NCI-H1105 treated with DMSO at 0.1 percent for 48 hours (cell line): ENCODE measurements at regions not wholly inside any gene's neighbourhood (a gene's known extent, or its start where the extent isn't known, plus 50 kb on each side); places are given as distances from the start of the nearest gene placed in this dataset.
"Not testable (repeated sequence)": the region's sequence is repeated elsewhere in the genome, so short reads cannot be mapped to it uniquely, and the experiment has no call there.

Source experiments
- DNase-seq: peaks from one replicate; lab custom pipeline; 2025; lab: John Stamatoyannopoulos, UW

DNA sequence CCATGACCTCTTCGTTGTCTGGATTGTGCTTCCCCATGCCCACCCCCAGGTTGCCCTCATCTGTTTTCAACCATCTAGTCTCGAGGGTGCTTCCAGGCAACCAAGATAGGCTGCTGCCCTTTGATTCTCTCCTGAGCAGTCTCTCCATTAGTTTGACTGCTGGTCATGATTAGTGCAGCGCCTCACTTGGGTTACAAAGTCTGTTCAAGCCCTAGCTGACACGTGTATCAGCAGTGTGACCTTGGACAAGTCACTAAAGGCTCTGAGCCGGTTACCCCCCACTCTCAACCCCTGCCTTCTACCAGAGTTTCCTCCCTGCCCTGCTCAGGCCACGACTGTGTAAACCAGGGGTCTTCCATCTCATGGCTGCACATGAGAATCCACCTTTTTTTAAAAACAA is 185.3 kb upstream of the PWP1 start:
- no peak for DNase-seq

DNA sequence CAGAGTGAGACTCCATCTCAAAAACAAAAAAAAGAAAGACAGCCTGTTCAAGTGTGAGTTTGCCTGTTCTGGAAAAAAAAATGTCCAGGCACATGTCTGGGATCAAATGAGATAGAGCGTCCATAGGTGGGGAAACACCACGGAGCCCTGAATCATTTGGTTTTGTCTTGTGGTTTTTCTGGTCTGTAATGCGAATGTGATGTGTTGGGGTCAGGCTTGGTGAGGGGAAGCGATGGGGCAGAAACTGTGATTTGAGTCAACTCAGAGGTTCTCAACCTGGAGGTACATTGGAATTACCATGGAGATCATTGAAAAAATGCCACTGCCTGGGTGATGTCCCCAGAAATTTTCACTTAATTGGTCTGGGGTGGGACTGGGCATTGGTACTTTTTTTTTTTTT is 183.9 kb upstream of the PWP1 start:
- no peak for DNase-seq

DNA sequence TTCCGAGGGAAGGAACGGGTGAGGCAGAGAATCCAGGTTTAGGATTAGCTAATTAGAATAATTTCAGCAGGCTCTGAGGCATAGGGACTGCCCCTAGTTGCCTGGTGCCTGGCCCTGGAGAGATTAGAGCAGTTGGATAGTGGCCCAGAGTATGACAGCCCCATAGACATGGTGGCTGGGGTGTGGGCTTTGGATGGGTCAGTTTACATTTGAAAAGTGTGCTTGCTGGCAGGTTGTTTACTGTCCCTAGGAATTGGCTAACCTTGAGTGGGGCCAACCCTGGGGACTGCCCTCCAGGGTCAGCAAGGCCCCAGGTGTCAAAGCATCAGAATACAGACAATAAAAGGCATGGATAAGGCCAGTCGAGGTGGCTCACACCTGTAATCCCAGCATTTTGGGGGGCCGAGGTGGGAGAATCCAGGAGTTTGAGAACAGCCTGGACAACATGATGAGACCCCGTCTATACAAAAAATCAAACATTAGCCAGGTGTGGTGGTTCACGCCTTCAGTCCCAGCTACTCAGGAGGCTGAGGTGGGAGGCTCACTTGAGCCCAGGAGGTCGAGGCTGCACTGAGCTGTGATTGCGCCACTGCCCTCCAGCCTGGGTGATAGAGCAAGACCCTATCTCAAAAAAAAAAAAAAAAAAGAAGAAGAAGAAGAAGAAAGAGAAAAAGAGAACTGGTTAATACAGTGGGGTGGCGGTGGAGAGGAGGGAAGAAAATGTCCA is 182.3 kb upstream of the PWP1 start:
- no peak for DNase-seq

DNA sequence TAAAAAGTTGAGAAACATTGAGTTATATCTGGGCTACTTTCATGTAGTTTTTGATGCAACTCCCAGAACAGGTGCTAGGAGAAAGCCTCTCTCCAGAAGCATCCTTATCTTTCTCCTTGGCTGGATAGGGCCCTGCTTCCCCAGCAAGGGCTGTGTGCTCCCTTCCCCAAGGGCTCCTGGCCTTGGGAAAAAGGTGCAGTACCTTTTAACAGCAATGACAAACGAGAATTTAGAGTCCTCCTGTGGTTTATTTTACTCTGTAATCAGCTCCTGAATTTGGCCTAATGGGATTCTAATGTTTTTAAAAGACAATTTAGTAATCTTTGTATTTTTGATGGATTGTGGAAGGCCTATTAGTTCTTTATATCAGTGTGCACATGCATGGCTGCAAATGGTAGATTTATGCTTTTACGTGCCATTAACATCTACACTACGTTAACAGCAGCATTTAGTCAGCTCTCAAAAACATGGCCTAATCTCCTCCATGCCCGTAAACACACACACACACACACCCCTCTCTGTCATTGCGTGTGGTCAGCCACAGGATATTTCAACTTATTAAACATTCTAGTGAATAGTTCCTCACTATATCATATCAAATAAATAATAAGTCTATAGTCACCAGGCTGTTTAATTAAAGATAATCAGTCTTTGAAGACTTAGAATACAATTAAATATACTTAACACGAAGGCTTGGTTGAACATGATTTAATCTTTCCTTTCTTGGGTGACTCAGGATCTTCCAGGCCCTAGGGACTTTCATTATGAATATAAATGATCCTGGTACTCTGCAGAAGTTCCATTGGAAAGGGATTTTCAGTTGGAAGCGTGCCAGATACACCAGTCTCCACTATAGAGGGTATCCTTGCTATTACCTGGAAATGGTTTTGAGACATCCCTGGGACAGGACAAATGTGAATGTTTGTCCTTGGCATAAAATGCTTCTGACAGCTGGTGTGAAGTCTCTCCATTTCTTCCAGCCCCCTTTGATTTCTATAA is 181.4 kb upstream of the PWP1 start:
- peak; percentile 33 for DNase-seq

DNA sequence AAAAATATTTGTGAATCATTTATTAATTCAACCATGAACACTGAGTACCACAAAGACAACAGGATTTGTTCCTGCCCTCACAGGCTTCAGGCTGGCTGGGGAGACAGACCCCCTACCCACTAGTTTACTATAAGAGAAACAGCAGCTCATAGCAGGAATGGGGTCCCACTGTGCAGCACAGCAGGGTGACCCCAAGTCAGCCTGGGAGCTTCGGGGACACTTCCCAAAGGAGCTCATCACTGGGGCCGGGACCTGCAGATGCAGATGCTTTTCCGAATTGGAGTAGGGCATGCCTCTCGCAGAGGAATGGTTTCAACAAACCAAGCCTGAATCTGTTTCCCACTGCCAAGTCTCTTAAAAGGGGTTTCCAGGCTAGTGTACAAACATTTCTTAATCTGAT is 176.2 kb upstream of the PWP1 start:
- DNase-seq: no peak

DNA sequence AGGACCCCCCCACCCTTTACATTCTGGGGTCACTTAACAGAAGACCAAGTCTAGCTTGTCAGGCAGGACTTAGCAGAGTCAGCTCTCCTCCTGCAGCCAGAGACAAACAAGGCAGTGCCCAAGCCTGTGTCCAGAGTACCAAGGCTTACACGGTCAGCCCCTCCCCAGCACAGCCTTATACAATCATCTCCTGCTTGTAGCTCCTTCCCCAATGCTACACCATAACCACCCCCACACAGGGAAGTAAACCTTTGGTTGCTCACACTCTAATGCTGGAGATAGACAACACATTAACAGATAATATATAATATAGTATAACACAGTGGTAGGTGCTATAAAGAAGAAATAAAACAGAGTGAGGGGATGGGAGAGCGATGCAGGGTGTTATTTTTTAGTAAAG is 175.4 kb upstream of the PWP1 start:
- DNase-seq: no peak

DNA sequence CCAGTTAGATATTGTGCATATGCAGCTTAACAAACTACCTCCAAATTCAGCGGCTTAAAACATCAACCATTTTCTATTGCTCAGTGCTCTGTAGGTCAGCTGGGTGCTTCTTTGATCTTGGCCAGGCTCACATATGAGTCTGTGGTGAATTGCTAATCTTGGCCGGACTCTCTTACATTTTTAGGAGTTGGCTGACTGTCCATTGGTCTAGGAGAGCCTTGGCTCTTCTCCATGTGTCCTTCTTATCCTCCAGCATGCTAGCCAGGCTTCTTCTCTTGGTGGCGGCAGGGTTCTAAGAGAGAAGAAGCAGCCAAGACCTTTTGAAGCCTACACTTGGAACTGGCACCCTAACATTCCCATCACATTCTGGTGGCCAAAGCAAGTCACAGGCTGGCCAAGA is 174.3 kb upstream of the PWP1 start:
- no peak for DNase-seq

DNA sequence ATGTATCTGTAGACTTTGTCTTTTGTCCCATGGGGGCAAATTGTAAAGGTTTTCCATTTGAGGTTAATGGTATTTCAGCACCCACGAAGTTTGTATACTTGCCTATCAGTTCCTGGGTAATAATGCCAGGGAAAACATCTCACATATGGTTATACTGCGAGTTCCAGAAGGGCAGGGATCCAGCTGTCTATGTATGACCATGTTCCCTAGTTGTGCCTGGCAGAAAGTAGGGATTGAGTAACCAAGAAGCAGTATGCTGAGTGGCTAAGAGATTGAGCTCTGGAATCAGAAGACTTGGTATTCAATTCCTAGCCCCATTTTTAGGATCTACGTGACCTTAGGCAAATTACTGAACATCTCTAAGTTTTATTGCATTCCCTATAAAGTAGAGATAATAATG is 173.2 kb upstream of the PWP1 start:
- DNase-seq: no peak

DNA sequence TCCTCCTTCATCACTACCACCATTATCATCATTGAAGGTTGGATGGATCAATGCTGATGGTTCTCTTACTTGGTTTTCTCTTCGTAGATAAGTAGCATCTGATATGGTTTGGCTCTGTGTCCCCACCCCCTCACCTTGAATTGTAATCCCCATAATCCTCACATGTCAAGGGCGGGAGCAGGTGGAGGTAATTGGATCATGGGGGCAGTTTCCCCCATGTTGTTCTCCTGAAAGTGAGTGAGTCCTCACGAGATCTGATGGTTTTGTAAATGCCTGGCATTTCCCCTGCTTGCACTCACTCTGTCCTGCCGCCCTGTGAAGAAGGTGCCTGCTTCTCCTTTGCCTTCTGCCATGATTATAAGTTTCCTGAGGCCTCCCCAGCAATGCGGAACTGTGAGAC is 172.4 kb upstream of the PWP1 start:
- DNase-seq: no peak

DNA sequence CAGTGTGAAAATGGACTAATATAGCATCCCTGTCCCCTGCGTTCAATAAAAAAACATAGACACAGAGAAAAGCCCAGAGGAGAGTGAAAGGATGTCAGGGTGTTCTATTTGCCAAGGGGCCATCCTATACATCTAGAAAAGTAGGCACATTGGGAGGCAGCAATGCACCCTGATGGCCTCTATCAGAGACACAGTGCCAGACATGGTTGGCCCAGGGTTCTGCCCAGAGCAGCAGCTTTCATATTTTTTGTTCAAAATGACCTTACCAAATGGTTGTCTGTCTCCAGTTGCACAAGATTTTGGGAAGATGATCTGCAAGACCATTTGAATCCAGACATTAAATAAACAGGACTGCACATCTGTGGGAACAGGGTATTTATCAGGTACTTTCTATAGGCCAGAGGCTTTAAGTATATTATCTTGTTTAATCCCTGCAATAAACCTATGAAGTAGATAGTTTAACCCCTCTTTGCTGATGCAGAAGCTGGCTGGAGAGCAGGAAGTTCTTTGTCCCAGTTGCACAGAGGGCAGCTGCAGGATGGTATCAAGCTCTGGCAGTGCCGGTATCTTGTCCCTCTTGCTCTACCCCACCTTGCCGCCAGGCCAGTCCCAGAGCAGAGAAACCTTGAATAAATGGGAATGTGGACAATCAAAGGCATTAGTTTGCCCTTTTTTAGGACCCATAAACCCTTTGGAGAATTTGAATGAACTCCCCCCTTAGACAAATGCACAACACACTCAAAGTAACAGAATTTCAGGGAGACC is 171.8 kb upstream of the PWP1 start:
- DNase-seq: no peak

DNA sequence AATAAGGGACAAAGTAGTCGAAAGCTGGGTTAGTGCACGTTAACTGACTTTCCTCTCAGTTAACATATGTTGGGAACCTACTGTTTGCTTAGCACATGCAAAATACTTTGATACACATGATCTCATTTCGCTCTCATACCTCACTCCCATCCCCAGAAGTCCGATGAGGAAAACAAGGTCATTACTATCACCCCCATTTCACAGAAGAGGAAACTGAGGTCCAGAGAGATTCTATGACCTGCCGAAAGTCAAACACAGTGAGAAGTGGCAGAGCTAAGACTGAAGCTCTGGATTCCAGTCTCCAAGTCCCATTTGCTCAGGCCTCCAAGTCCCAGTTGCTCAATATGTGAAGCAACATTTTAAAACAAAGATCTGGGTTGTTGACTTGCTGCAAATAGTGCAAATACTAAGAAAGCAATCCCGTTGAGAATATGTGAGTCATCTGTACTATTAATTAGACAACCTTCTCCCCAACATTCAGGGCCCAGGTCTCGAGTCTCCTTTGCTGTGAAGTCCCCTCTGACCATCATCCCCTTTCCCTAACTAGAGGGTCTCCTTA is 170.6 kb upstream of the PWP1 start:
- no peak for DNase-seq

DNA sequence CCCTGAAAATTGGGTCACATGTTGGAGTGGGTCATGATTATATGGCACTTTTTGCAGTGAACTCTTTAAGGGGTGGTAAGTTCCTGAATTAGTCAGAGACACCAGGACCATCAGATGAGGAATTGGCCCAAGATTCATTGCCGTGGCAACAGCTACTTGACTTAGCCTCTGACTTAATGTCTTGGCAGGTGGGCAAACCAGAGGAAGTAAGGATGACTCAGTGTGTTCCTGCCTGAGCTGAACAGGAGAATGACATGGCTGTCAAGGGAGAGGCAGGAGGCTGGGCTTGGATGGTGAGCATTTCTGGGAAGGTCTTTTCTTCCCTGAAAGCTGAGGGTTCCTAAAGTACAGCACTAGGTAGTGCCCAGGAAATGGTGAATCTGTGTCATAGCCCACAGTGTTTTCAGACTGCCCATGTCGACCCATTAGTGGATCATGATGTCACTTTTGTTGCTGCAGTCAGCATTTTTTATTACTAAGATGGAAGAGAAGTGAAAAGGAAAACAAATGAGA is 170.1 kb upstream of the PWP1 start:
- DNase-seq: peak; percentile 37

DNA sequence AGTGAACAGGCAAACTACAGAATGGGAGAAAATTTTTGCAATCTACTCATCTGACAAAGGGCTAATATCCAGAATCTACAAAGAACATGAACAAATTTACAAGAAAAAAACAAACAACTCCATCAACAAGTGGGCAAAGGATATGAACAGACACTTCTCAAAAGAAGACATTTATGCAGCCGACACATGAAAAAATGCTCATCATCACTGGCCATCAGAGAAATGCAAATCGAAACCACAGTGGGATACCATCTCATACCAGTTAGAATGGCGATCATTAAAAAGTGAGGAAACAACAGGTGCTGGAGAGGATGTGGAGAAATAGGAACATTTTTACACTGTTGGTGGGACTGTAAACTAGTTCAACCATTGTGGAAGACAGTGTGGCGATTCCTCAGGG is 167.8 kb upstream of the PWP1 start:
- DNase-seq: not testable (repeated sequence)

DNA sequence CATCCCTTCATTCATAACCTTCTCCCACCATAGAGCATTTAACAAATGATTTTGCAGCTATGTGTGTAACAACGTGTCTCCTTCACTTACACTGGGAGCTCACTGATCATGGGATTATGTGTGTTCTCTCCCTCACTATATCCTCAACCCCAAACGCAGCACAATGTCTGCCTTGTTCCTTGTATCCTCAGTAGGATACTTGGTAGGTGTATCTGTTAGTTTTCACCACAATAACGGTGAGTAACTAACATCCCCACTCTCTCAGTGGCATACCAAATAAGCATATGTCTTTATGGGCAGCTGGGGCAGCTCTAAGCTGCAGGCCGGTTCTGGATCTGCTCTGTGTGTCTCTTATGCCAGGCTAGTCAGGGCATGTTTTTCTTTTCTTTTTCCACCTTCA is 166.7 kb upstream of the PWP1 start:
- DNase-seq: no peak

DNA sequence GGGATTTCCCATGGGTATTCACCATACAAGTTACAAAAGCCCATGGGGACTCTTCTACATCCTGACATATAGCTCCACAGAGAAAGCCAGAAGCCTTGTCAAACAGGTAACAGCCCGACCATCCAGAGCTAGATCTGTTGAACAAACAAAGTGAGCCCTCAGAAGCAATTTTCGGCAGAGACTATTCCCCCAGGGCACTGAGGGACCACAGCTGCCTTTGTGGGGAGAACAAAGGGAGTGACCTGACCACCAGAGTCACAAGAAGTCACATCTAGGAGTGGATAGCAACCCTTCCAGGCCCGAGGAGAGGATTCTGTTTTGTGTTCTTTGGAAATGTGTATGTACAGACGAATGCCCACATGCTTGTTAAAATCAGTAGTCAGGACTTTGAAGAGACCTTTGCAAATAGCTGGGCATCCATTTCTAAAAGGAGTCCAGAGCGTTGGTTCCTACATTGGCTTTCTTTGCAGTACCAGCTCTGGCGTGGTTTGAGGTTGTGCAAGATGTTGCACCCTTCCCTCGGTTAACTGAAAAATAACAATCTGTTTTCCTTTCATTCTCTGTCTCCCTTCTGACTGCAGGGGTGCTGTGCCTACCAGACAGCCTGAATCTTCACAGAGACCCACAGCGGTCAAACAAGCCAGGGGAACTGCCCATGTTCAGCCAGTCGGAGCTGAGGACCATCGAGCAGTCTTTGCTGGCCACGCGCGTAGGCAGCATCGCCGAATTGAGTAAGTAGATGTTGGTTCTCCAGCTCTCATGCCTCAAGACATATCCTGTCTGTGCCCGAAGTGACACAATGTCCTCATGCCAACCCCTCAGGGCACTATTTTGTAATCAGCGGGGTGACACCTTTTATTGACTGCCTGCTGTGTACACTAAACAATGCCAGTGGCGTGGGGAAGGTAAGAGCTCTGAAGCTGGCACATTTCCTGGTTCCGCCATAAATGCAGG is 165.4 kb upstream of the PWP1 start:
- DNase-seq: no peak

DNA sequence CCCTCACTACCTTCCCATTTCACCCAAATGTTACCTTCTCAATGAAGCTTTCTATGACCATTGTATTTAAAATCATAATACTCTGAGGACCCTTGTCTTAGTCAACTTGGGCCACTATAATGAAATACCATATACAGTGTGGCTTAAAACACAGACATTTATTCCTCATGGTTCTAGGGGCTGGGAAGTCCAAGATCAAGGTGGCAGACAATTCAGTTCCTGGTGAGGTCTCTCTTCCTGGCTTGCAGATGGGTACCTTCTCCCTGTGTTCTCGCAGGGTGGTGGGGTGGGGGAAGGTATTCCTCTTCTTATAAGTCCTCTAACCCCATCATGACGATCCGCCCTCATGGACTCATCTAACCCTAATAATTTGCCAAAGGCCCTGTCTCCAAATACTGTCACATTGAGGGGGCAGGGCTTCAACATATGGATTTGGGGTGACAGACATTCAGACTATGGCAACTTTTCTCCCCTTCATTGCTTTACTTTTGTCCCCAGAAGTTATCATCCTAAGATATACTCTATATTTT is 163.7 kb upstream of the PWP1 start:
- DNase-seq: no peak

DNA sequence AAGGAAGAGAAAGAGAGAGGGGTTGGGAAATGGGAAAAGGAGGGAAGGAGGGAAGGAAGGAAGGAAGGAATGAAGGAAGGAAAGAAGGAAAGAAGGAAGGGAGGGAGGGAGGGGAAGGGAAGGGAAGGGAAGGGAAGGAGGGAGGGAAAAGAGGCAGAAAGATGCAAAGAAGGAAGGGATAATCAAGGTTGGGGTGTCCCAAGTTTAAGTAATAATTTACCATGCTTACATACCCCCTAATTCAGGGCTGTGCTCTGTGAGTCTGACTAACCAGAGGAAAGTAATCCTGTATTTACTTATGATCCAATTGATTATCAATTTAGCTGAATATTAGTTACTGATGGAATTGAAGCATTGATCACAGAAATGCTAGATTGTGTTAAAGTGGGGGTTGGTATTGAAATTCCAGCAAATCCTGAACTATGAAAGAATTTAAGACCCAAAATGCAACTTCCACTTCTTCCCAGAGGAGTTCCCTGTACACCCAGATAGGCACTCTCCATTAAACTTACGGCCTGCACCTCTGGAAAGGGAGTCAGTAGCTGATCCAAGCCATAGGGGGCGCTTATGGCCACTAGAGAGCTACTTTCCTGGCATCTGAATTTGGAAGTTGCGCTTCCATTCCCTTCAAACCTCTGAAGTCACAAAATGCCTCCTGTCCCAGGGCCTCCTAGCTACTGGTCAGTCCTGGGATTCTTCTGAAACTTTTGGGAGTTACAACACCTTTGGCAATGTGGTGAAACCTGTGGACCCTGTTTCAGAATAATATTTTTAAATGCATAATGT is 162.7 kb upstream of the PWP1 start:
- DNase-seq: peak; percentile 27

DNA sequence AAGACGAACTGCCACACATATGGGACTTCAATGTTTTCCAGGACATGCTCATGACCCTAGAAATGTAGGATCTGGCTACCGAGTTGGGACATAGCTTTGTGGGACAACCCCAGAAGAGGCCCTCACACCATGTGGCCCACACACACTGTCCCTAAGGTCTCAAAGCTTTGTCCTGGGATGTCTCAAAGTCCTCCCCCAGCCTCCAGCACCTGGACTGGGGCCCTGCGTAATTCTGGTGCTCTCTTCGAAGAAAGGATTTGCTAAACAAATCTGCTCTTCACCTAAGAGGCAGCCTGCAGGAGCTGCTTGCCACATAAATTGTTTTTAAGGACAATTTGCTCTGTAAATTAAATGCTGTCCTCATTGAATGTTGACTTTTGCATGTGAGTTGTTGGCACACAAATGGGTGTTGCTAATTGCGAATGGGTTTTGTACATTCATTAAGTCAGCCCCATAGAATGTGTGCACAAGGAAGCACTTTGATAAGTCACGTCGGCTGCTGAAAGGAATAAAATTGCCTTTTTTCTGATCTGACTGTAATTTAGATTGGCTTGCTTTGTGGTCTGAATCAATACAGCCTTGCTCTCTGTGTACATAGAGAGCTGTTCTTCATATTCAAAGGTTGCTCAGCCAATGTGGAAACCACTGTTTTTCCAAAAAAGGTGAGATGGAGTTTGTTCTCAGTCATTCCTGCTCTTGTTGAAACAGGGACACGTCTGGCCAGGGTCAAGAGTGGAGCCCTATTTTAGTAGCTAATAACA is 161.6 kb upstream of the PWP1 start:
- peak; percentile 97 for DNase-seq
